Type B pancreatic cell (in vitro differentiated cells): ENCODE measurements at regions not wholly inside any gene's neighbourhood (a gene's known extent, or its start where the extent isn't known, plus 50 kb on each side); places are given as distances from the start of the nearest gene placed in this dataset.

Source experiments
- DNase-seq: peaks from one replicate; pipeline ENCODE4 v3.0.0; 2021; ENCODE audit warnings: mixed read lengths; ENCODE audit not compliant: unreplicated experiment; ENCODE audit errors: extremely low spot score
- H3K27ac Mint-ChIP-seq: 2 replicates; pipeline ENCODE4 v1.8.0; 2021; ENCODE audit warnings: mild to moderate bottlenecking, mixed read lengths
- H3K27me3 Mint-ChIP-seq: 2 replicates; pipeline ENCODE4 v1.8.0; 2021; ENCODE audit warnings: mixed read lengths
- H3K36me3 Mint-ChIP-seq: 2 replicates; pipeline ENCODE4 v1.8.0; 2021; ENCODE audit warnings: mixed read lengths
- H3K4me1 Mint-ChIP-seq: one replicate; pipeline ENCODE4 v1.8.0; 2021; ENCODE audit warnings: mixed read lengths; ENCODE audit not compliant: unreplicated experiment
- H3K4me3 Mint-ChIP-seq: 2 replicates; pipeline ENCODE4 v1.8.0; 2021; ENCODE audit warnings: mild to moderate bottlenecking, mixed read lengths
- H3K9me3 Mint-ChIP-seq: 2 replicates; pipeline ENCODE4 v1.8.0; 2021; ENCODE audit warnings: mixed read lengths
- TF ChIP-seq, protein P1 (sequence below): fragments of 200-600 bp; sonication (generic); conservative IDR thresholded peaks from 2 replicates; pipeline ENCODE4 v1.5.0; 2021; ENCODE audit warnings: antibody characterized with exemption, mild to moderate bottlenecking

DNA sequence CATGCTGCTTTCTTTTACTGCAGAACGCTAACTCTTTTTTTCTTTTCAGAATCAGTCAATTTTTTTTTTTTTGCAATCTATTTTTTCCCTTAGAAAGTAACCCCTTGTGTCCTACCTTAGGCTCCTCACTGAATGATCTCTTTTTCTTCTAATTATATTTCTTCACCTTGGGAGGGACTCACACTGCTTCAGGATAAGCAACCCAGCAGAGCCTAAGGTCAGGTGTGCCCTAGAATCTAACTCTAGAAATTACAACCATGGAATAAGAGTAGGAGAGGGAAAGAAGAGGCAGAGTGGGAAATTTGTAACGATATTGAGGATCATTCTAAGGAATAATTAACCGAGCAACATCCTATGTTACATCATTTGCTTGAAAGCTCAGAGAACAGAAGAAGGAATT lies 564.0 kb upstream of the MEF2C start:
- Mint-ChIP-seq H3K27ac (no peak overlapping the region), H3K9me3 (no peaks in the 10 kb centered on the region), H3K4me1 (no peaks in the 10 kb centered on the region), H3K36me3 (no peaks in the 10 kb centered on the region), H3K27me3 (no peaks in the 10 kb centered on the region), H3K4me3 (no peak overlapping the region)
- TF ChIP-seq, protein P1, sequence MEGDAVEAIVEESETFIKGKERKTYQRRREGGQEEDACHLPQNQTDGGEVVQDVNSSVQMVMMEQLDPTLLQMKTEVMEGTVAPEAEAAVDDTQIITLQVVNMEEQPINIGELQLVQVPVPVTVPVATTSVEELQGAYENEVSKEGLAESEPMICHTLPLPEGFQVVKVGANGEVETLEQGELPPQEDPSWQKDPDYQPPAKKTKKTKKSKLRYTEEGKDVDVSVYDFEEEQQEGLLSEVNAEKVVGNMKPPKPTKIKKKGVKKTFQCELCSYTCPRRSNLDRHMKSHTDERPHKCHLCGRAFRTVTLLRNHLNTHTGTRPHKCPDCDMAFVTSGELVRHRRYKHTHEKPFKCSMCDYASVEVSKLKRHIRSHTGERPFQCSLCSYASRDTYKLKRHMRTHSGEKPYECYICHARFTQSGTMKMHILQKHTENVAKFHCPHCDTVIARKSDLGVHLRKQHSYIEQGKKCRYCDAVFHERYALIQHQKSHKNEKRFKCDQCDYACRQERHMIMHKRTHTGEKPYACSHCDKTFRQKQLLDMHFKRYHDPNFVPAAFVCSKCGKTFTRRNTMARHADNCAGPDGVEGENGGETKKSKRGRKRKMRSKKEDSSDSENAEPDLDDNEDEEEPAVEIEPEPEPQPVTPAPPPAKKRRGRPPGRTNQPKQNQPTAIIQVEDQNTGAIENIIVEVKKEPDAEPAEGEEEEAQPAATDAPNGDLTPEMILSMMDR: no peak
- no peak for DNase-seq

GRCh38 chr5:89445106-89445745 lies 562.2 kb upstream of the MEF2C start:
- no peak overlapping the region for H3K4me3 Mint-ChIP-seq
- H3K9me3 Mint-ChIP-seq: no peaks in the 10 kb centered on the region
- no peaks in the 10 kb centered on the region for H3K36me3 Mint-ChIP-seq
- no peaks in the 10 kb centered on the region for H3K4me1 Mint-ChIP-seq
- H3K27ac Mint-ChIP-seq: no peak overlapping the region
- TF ChIP-seq, protein P1: no peak
- no peak for DNase-seq
- H3K27me3 Mint-ChIP-seq: no peaks in the 10 kb centered on the region

DNA sequence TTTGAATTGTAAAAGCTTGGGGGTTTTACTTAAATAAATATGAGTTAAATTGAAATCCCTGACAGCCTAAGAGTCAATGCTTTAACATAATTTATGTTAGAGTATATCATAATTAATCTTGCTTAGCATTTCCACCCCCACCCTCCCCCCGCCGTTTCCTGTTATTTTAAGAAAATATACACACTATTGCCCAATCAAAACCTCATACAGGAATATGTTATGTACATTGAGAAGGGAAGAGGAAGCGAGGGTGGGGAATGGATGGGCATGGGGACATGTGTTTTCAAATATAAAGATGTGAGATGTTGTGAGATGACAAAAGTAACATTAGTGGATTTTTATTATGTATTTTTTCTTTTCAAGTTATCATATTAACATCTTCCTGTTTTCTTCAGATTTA lies 561.1 kb upstream of the MEF2C start:
- no peaks in the 10 kb centered on the region for H3K9me3 Mint-ChIP-seq
- TF ChIP-seq, protein P1: no peak
- no peaks in the 10 kb centered on the region for H3K4me1 Mint-ChIP-seq
- no peak overlapping the region for H3K27ac Mint-ChIP-seq
- no peak for DNase-seq
- no peak overlapping the region for H3K4me3 Mint-ChIP-seq
- H3K27me3 Mint-ChIP-seq: no peaks in the 10 kb centered on the region
- no peaks in the 10 kb centered on the region for H3K36me3 Mint-ChIP-seq

DNA sequence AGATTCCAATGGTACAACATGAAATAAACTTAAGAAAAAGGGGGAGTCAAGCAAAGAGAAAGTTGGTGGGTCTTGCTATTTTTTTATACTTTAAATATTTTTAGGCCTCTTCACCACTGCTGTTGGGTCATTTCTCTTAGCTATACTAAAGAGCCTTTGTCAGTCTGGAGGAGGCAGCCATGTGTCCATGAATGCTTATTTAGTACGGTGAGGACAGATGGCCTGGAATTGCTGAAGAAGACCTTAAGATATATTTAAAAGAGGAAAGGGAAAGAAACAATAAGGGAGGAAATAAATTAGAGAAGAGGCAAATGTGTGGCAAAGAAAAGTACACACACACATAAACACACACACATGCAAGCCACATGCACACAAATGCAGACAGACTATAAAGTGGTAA lies 560.5 kb upstream of the MEF2C start:
- TF ChIP-seq, protein P1: no peak
- H3K36me3 Mint-ChIP-seq: no peaks in the 10 kb centered on the region
- no peaks in the 10 kb centered on the region for H3K27me3 Mint-ChIP-seq
- no peaks in the 10 kb centered on the region for H3K4me1 Mint-ChIP-seq
- H3K9me3 Mint-ChIP-seq: no peaks in the 10 kb centered on the region
- DNase-seq: no peak
- no peak overlapping the region for H3K4me3 Mint-ChIP-seq
- no peak overlapping the region for H3K27ac Mint-ChIP-seq

- no peak for DNase-seq
- H3K4me1 Mint-ChIP-seq: no peaks in the 10 kb centered on the region
- no peaks in the 10 kb centered on the region for H3K27me3 Mint-ChIP-seq
- no peaks in the 10 kb centered on the region for H3K9me3 Mint-ChIP-seq
- TF ChIP-seq, protein P1: no peak
- H3K27ac Mint-ChIP-seq: no peak overlapping the region
- no peak overlapping the region for H3K4me3 Mint-ChIP-seq
- no peaks in the 10 kb centered on the region for H3K36me3 Mint-ChIP-seq
Observed at GRCh38 chr5:89441965-89442364, 559.0 kb upstream of the MEF2C start.

- Mint-ChIP-seq H3K36me3 (no peaks in the 10 kb centered on the region), H3K27me3 (no peaks in the 10 kb centered on the region), H3K9me3 (no peaks in the 10 kb centered on the region), H3K4me3 (no peak overlapping the region), H3K27ac (no peak overlapping the region), H3K4me1 (no peaks in the 10 kb centered on the region)
- TF ChIP-seq, protein P1: no peak
- DNase-seq: no peak
Observed at GRCh38 chr5:89440670-89441069, 557.7 kb upstream of the MEF2C start.
